ENCODE measurements at regions not wholly inside any gene's neighbourhood (a gene's known extent, or its start where the extent isn't known, plus 50 kb on each side); places are given as distances from the start of the nearest gene placed in this dataset.

DNA sequence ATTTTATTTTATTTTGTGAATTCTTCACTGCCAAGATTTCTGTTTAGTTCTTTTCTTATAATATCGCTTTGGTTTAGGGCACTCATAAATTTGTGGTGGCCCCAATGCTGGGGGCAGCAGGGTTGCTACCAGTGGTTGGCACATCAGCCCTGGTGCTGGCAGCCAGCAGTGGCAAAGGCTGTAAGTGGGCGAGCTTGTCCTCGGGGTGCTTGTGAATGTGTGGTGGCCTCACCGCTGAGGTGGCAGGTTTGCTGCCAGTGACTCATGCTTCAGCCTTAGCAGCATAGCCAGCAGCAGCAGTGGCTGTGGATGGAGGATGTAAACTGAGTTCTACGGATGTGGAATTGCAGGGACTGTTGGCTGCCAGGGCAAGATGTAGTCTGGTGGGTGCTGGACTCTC is 262.9 kb upstream of the DMAC1 start:
- TF ChIP-seq EP300 (IDR thresholded peaks at IDR 0.05) (no peak), POLR2AphosphoS5 (IDR thresholded peaks at IDR 0.05) (no peak), CTCF (IDR thresholded peaks at IDR 0.05) (no peak), POLR2A (IDR thresholded peaks at IDR 0.05) (no peak)
- Histone ChIP-seq H3K36me3 (no peaks in the 10 kb centered on the region), H3K4me3 (no peak overlapping the region), H3K27me3 (no peaks in the 10 kb centered on the region), H3K9me3 (peaks cover 0 to 12% (median 4%) of the 10 kb centered on the region in 4 donors), H3K4me1 (no peaks in the 10 kb centered on the region), H3K27ac (no peak overlapping the region)
- 84 to 96% (median 94%) methylated on average over 4 to 5 of the region's 5 CpGs for WGBS, 5 donors
- DNase-seq = no peak
- intact Hi-C loops (cut with DNase I; ENCODE audit: low total_unique reads) = no loop called here

DNA sequence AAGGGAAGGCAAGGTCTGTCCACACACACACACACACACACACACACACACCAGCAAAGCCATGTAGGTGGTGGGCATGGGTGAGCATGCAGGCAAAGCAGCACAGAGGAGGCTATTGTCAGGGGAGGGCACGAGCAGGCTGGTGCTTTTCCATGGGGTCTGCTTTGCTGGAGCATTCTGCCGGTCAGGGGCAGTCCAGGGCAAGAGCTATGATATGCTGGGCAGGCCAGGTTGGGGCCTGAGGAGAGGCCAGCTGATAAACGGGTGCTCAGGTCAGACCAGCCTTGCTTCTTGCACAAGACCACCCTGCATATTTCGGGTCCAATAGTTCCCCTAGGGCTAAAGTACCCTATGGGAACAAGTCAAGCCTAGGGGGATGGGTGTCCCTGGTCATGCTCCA is 253.9 kb upstream of the DMAC1 start:
- no peak for DNase-seq
- H3K4me1 ChIP-seq = no peaks in the 10 kb centered on the region
- intact Hi-C loops (cut with DNase I; ENCODE audit: low total_unique reads) = no loop called here
- no peak overlapping the region for H3K27ac ChIP-seq
- peaks cover 0 to 20% (median 6%) of the 10 kb centered on the region in 4 donors for H3K9me3 ChIP-seq
- H3K36me3 ChIP-seq = no peaks in the 10 kb centered on the region
- 78 to 93% (median 80%) methylated on average over 2 to 4 of the region's 4 CpGs for WGBS, 5 donors
- no peaks in the 10 kb centered on the region for H3K27me3 ChIP-seq
- TF ChIP-seq POLR2AphosphoS5 (IDR thresholded peaks at IDR 0.05) = no peak
- no peak for TF ChIP-seq EP300 (IDR thresholded peaks at IDR 0.05)
- no peak for TF ChIP-seq POLR2A (IDR thresholded peaks at IDR 0.05)
- TF ChIP-seq CTCF (IDR thresholded peaks at IDR 0.05) = no peak
- no peak overlapping the region for H3K4me3 ChIP-seq

DNA sequence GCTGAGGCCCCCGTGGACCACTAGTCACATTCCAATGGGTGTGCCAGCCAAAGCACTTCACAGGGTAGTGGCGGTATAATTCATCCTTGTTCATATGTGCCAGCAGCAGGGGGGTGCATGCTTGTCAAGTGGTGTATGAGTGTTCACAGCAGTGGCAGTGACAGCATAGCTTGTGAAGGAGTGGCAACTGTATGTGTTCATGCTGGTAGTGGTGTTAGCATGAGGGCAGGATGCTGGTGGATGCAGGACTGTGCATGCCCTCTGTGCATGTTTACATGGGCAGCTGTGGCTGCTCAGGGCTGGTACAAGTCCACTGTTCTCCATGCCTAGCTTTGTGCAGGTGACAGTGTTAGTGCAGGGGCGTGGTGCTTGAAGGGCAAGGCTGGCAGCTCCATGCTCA is 253.4 kb upstream of the DMAC1 start:
- TF ChIP-seq POLR2A (IDR thresholded peaks at IDR 0.05) (no peak), CTCF (IDR thresholded peaks at IDR 0.05) (no peak), EP300 (IDR thresholded peaks at IDR 0.05) (no peak), POLR2AphosphoS5 (IDR thresholded peaks at IDR 0.05) (no peak)
- H3K4me3 ChIP-seq = no peak overlapping the region
- 78 to 96% (median 91%) methylated on average over 1 to 3 of the region's 3 CpGs for WGBS, 5 donors
- intact Hi-C loops (cut with DNase I; ENCODE audit: low total_unique reads) = no loop called here
- no peaks in the 10 kb centered on the region for H3K4me1 ChIP-seq
- H3K36me3 ChIP-seq = no peaks in the 10 kb centered on the region
- no peak overlapping the region for H3K27ac ChIP-seq
- peaks cover 0 to 22% (median 8%) of the 10 kb centered on the region in 4 donors for H3K9me3 ChIP-seq
- no peaks in the 10 kb centered on the region for H3K27me3 ChIP-seq
- DNase-seq = no peak

GRCh38 chr9:8037745-8038144 is 238.2 kb upstream of the DMAC1 start:
- TF ChIP-seq EP300 (IDR thresholded peaks at IDR 0.05) = no peak
- no peak for TF ChIP-seq POLR2AphosphoS5 (IDR thresholded peaks at IDR 0.05)
- no peak for TF ChIP-seq POLR2A (IDR thresholded peaks at IDR 0.05)
- H3K4me3 ChIP-seq = no peak overlapping the region
- no peak for DNase-seq
- H3K27ac ChIP-seq = no peak overlapping the region
- H3K27me3 ChIP-seq = no peaks in the 10 kb centered on the region
- WGBS, 5 donors = 67 to 81% (median 77%) methylated on average over 2 of the region's 2 CpGs
- intact Hi-C loops (cut with DNase I; ENCODE audit: low total_unique reads) = no loop called here
- H3K4me1 ChIP-seq = no peaks in the 10 kb centered on the region
- peaks cover 3 to 39% (median 20%) of the 10 kb centered on the region in 4 donors for H3K9me3 ChIP-seq
- H3K36me3 ChIP-seq = no peaks in the 10 kb centered on the region

GRCh38 chr9:8036914-8037524 is 237.4 kb upstream of the DMAC1 start:
- H3K27me3 ChIP-seq = no peaks in the 10 kb centered on the region
- TF ChIP-seq POLR2A (IDR thresholded peaks at IDR 0.05) (no peak), EP300 (IDR thresholded peaks at IDR 0.05) (no peak)
- H3K9me3 ChIP-seq = peaks cover 3 to 38% (median 17%) of the 10 kb centered on the region in 4 donors
- no peaks in the 10 kb centered on the region for H3K4me1 ChIP-seq
- DNase-seq = no peak
- intact Hi-C loops (cut with DNase I; ENCODE audit: low total_unique reads) = no loop called here
- no peak overlapping the region for H3K4me3 ChIP-seq
- no peaks in the 10 kb centered on the region for H3K36me3 ChIP-seq
- H3K27ac ChIP-seq = no peak overlapping the region
